Ramos (cell line): ENCODE measurements at regions not wholly inside any gene's neighbourhood (a gene's known extent, or its start where the extent isn't known, plus 50 kb on each side); places are given as distances from the start of the nearest gene placed in this dataset.

Experiments used
- in situ Hi-C: fragments of 300-500 bp; cut with MboI; formaldehyde crosslinking; loops from one replicate; pipeline ENCODE4 v1.14.3; 2022; ENCODE audit warnings: low sequenced_read_pairs; ENCODE audit not compliant: unreplicated experiment

DNA sequence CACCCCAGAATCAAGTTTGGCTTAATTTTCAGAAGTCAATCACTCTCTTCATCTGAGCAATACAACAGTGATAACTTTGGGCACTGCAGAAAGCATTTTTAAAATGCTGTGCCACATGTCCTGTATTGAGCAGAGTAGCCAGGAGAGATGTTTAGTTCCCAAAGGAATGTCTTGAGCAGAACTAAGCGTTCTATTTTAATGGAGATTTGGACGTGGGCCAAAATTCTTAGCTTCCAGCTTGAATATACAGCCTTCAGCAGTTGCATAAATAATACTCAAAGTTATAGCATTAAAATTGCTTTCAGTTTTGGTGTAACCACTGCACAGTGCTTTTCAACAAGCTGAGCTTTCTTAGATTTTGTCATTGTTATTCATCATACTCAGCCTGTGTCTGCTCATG is 679.2 kb downstream of the NLGN4X start:
- in situ Hi-C loops, result no loop called here

DNA sequence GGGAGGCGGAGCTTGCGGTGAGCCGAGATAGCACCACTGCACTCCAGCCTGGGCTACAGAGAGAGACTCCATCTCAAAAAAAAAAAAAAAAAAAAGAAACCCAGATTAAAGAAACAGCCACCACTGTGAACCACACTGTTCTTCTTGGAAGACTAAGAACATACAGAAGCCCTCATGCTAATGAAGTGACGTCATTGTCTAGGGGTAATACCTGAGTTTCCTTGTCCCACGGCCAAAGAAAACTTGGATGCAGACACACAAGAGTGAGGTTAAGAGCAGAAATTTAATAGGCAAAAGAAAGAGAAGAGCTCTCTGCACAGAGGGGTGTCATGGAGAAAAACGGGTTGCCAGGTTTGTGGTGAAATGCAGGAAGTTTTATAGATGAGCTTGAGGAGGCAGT is 691.6 kb downstream of the NLGN4X start:
- in situ Hi-C loops, result no loop called here

- in situ Hi-C loops, result no loop called here
Observed at GRCh38 chrX:5536261-5536660, 692.4 kb downstream of the NLGN4X start.

GRCh38 chrX:5528057-5528456 is 700.6 kb downstream of the NLGN4X start:
- in situ Hi-C loops, result no loop called here

DNA sequence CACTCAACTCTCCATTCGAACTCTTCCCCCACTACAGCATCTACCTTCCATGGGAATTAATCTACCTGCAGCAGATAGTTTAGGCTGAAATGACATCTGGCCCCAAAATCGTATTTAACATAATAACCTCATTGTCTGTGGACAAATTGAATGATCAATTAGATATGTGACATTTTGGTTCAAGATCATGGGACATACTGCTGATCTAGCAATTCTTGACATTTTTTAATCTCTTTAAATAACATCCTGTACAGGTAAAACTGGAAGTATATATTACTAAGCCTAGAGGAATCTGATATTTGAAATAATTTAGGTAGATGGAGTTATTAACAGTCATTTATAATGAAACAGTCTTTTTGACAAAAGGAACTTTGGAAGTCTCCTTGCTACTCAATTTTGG is 702.5 kb downstream of the NLGN4X start:
- in situ Hi-C loops, result no loop called here

DNA sequence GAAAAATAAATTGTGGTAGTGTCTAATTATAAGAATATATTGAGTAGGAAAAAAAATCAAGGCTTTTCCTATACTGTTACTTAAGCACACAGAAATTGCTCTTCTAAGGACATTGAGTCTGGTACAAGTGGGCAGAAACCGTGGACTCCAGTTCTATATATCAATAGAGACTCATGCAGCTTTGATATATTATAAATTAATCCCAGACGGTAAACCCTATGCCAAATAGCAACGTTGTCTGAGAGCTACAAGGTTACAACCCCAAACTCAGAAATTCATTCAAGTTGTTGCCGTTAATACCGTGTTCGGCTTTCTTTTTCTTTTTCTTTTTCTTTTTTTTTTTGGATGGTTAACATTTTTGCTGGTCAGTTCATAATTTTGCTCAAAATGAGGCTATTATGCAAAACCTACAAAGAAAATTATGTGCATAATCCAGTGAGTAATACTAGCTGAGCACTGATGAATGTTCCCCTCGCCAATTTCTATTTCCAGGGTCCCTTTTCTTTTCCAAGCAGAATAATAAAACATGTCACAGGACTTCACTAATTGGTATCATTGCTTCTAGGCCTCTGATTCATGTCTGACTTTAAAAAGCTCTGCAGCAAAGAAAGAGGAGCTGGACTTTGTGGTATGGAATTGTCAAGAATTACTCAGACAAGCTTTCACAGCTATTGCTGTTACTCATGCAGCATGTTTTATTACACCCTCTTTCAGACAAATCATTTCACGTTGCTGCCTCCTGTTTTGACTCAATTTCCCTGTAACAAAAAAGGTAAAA is 737.7 kb downstream of the NLGN4X start:
- in situ Hi-C loops, result no loop called here

GRCh38 chrX:5474282-5474681 is 754.4 kb downstream of the NLGN4X start:
- in situ Hi-C loops, result no loop called here

- in situ Hi-C loops, result no loop called here
Observed at GRCh38 chrX:5458300-5458842, 770.3 kb downstream of the NLGN4X start.

- in situ Hi-C loops, result no loop called here
Observed at GRCh38 chrX:5449323-5449722, 779.3 kb downstream of the NLGN4X start.

GRCh38 chrX:5431823-5432222 is 796.8 kb downstream of the NLGN4X start:
- in situ Hi-C loops, result no loop called here

GRCh38 chrX:5425119-5425518 is 803.5 kb downstream of the NLGN4X start:
- in situ Hi-C loops, result no loop called here

DNA sequence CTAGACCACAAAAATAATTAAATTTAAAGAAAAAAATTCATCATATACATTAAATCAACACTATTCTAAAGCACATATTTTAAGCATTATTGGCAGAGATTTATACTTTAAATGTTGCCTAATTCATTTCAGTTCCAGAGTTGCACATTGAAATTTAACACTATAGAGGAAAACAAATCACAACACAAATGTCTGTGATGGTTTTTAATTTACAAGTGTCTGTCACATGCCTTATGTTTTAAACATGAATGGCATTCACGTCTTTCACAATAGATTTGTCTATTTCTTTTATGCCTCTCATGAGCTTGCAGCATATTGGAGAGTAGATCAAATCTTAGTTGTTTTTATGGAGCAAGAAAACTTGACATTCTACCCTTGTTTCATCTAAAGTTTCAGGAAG is 811.3 kb downstream of the NLGN4X start:
- in situ Hi-C loops, result no loop called here

- in situ Hi-C loops, result no loop called here
Observed at GRCh38 chrX:5415738-5416137, 812.9 kb downstream of the NLGN4X start.

GRCh38 chrX:5409106-5409505 is 819.6 kb downstream of the NLGN4X start:
- in situ Hi-C loops, result no loop called here

- in situ Hi-C loops, result no loop called here
Observed at GRCh38 chrX:5402461-5402860, 826.2 kb downstream of the NLGN4X start.

DNA sequence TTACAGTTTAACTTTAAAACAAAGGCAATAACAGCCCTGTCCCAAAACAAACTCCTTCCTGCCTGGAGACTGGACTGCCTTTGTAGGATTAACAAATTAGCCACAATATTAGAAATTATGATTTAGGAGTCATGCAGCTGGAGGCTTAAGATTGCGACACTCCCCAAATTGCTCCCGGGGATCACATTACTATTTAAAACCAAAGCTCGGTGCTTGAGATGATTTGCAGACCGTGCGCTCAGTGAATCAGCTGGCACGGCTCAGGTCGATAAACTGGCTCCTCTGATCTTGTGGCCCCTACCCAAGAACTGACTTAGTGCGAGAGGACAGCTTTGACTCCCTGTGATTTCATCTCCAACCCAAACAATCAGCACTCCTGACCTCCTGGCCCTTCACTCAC is 829.3 kb downstream of the NLGN4X start:
- in situ Hi-C loops, result no loop called here

- in situ Hi-C loops, result no loop called here
Observed at GRCh38 chrX:5397409-5397808, 831.3 kb downstream of the NLGN4X start.

- in situ Hi-C loops, result no loop called here
Observed at GRCh38 chrX:5390376-5390775, 838.3 kb downstream of the NLGN4X start.

- in situ Hi-C loops, result no loop called here
Observed at GRCh38 chrX:5388087-5388486, 840.6 kb downstream of the NLGN4X start.

GRCh38 chrX:5380426-5380825 is 848.2 kb downstream of the NLGN4X start:
- in situ Hi-C loops, result no loop called here

GRCh38 chrX:5341902-5342301 is 886.8 kb downstream of the NLGN4X start:
- in situ Hi-C loops, result no loop called here

DNA sequence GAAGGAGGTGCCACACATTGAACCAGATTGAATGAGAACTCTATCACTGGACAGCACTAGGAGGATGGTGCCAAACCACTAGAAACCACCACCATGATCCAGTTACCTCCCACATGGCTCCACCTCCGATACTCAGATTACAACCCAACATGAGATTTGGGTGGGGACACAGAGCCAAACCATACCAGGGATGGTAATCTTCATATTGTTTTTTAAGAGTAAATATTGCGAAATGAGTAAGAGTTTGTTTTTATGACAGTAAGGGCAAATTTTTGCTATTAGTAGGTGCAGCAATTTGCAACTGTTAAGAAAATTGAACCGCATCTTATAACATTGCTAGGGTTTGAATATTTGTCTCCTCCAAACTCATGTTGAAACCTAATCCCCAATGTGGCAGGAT is 891.5 kb downstream of the NLGN4X start:
- in situ Hi-C loops, result no loop called here
